ENCODE measurements at regions not wholly inside any gene's neighbourhood (a gene's known extent, or its start where the extent isn't known, plus 50 kb on each side); places are given as distances from the start of the nearest gene placed in this dataset.

- TF ChIP-seq CTCF (conservative IDR thresholded peaks at IDR 0.05; ENCODE audit: low read length) (no peak), EZH2phosphoT487 (IDR thresholded peaks at IDR 0.05; ENCODE audit: borderline replicate concordance, low read depth, low read length) (no peak)
Observed at GRCh38 chr3:80556763-80557162, 789.0 kb upstream of the ROBO1 start.
